B cell (primary cell): ENCODE measurements at regions not wholly inside any gene's neighbourhood (a gene's known extent, or its start where the extent isn't known, plus 50 kb on each side); places are given as distances from the start of the nearest gene placed in this dataset.

ENCODE experiments used
- ATAC-seq: fragments of 200-7000 bp; cut with Tn5 transposase; one replicate; pipeline ENCODE4 v1.10.0; 2021; ENCODE audit warnings: low read depth, mild to moderate bottlenecking, moderate number of reproducible peaks, moderate library complexity
- CTCF ChIA-PET: fragments of 350-600 bp; sonication (Branson Sonifier 250); formaldehyde crosslinking; loops from one replicate; lab custom pipeline; 2021; ENCODE audit warnings: antibody characterized with exemption, inconsistent platforms; lab: Charles Lee
- POLR2A ChIA-PET: fragments of 350-600 bp; sonication (Branson Sonifier 250); formaldehyde crosslinking; loops from one replicate; lab custom pipeline; 2021; ENCODE audit warnings: antibody characterized with exemption; lab: Charles Lee
- DNase-seq: peaks from one replicate; pipeline ENCODE4 v3.0.0; 2013
- H2AFZ ChIP-seq: 2 replicates; pipeline ENCODE4 v1.6.1; 2012; ENCODE audit warnings: mild to moderate bottlenecking, low read depth, low read length; ENCODE audit not compliant: insufficient read depth, poor library complexity, severe bottlenecking
- H3K27ac ChIP-seq, 2 donors: 1 replicate in 1 of 2; 2 replicates in 1 of 2; pipeline ENCODE4 v1.5.1; 2012 to 2013; ENCODE audit warnings: low read length in 2 of 2, mild to moderate bottlenecking in 2 of 2, moderate library complexity in 1 of 2
- H3K27me3 ChIP-seq, 4 experiments: fragments of 200-600 bp in 1 of 4; sonication (generic) in 1 of 4; replicated peaks in 1 of 4; 1 replicate in 2 of 4; 2 replicates in 2 of 4; pipeline versions ENCODE4 v1.6.1 to v1.7.0; 2013 to 2016; ENCODE audit warnings: low read length in 3 of 4, mild to moderate bottlenecking in 2 of 4, mixed read lengths in 1 of 4, moderate library complexity in 1 of 4; ENCODE audit not compliant: insufficient read depth in 4 of 4, control insufficient read depth in 3 of 4; ENCODE audit errors: control extremely low read depth in 1 of 4
- H3K36me3 ChIP-seq, 2 experiments: replicated peaks in 1 of 2; 1 replicate in 1 of 2; 2 replicates in 1 of 2; pipeline versions ENCODE4 v1.6.1 to v1.7.1; 2013; ENCODE audit warnings: low read length in 1 of 2; ENCODE audit not compliant: insufficient read depth in 2 of 2, control insufficient read depth in 1 of 2; ENCODE audit errors: control extremely low read depth in 1 of 2, extremely low read depth in 1 of 2
- H3K4me1 ChIP-seq, 2 donors: fragments of 200-600 bp in 1 of 2; sonication (generic) in 1 of 2; 1 replicate in 1 of 2; 2 replicates in 1 of 2; pipeline versions ENCODE4 v1.5.1 to v1.6.1; 2013 to 2017; ENCODE audit warnings: low read length in 2 of 2; ENCODE audit not compliant: control insufficient read depth in 2 of 2, insufficient read depth in 2 of 2
- H3K4me2 ChIP-seq: replicated peaks from 2 replicates; pipeline ENCODE3; 2012; ENCODE audit warnings: mild to moderate bottlenecking, low read depth, low read length; ENCODE audit not compliant: poor library complexity, severe bottlenecking
- H3K4me3 ChIP-seq, 5 experiments: fragments of 200-600 bp in 1 of 5; sonication (generic) in 1 of 5; 1 replicate in 3 of 5; 2 replicates in 2 of 5; pipeline versions ENCODE4 v1.5.1 to v1.7.0; 2011 to 2016; ENCODE audit warnings: low read length in 4 of 5, mild to moderate bottlenecking in 4 of 5, low read depth in 2 of 5, control low read depth in 1 of 5, moderate library complexity in 1 of 5; ENCODE audit not compliant: insufficient read depth in 1 of 5; ENCODE audit errors: control extremely low read depth in 1 of 5, extremely low read depth in 1 of 5
- H3K79me2 ChIP-seq: fragments of 200-600 bp; sonication (generic); one replicate; pipeline ENCODE4 v1.6.0; 2016; ENCODE audit warnings: low read length; ENCODE audit not compliant: control insufficient read depth, insufficient read depth
- H3K9ac ChIP-seq: fragments of 200-600 bp; sonication (generic); 2 replicates; pipeline ENCODE4 v1.6.1; 2017; ENCODE audit warnings: mild to moderate bottlenecking, low read length, moderate library complexity
- H3K9me3 ChIP-seq, 3 donors: one replicate each; pipeline versions ENCODE4 v1.6.1 to v1.7.1; 2013; ENCODE audit warnings: low read length in 2 of 3; ENCODE audit not compliant: control insufficient read depth in 2 of 3, insufficient read depth in 1 of 3; ENCODE audit errors: control extremely low read depth in 1 of 3
- H4K20me1 ChIP-seq: 2 replicates; pipeline ENCODE4 v1.6.0; 2012; ENCODE audit warnings: mild to moderate bottlenecking, low read length; ENCODE audit not compliant: insufficient read depth, control insufficient read depth, poor library complexity, severe bottlenecking
- H3K27ac Mint-ChIP-seq: one replicate; pipeline ENCODE4 v1.8.0; 2021; ENCODE audit warnings: mixed read lengths
- H3K27me3 Mint-ChIP-seq: one replicate; pipeline ENCODE4 v1.8.0; 2021; ENCODE audit warnings: mixed read lengths
- H3K4me1 Mint-ChIP-seq: one replicate; pipeline ENCODE4 v1.8.0; 2021; ENCODE audit warnings: mixed read lengths
- H3K4me3 Mint-ChIP-seq: one replicate; pipeline ENCODE4 v1.8.0; 2021; ENCODE audit warnings: mixed read lengths
- H3K9me3 Mint-ChIP-seq: one replicate; pipeline ENCODE4 v1.8.0; 2022; ENCODE audit warnings: mixed read lengths; ENCODE audit not compliant: insufficient read depth
- CTCF ChIP-seq: fragments of 200-600 bp; IDR thresholded peaks from one replicate; pipeline ENCODE4 v1.8.0; 2022; ENCODE audit warnings: antibody characterized with exemption, mild to moderate bottlenecking
- EZH2 ChIP-seq: IDR thresholded peaks from 2 replicates; pipeline ENCODE4 v1.6.1; 2012; ENCODE audit warnings: borderline replicate concordance, low read depth, mild to moderate bottlenecking, moderate library complexity, low read length; ENCODE audit not compliant: insufficient read depth, poor library complexity, severe bottlenecking
- WGBS: methylation state at CpG from one replicate; pipeline ENCODE4 v1.1.5; 2013; ENCODE audit warnings: missing lambda C conversion rate; ENCODE audit not compliant: insufficient coverage; 5-methylcytosine and 5-hydroxymethylcytosine counted together
- intact Hi-C: fragments of 100-400 bp; cut with micrococcal nuclease; formaldehyde crosslinking; loops from one replicate; pipeline ENCODE4 v1.10.0; 2022

- no peaks in the 10 kb centered on the region for H3K79me2 ChIP-seq
- no peak overlapping the region for H3K4me3 Mint-ChIP-seq
- no peak overlapping the region for H3K4me3 ChIP-seq
- no peak overlapping the region for H3K9ac ChIP-seq
- no peaks in the 10 kb centered on the region for H3K27me3 ChIP-seq
- no peaks in the 10 kb centered on the region for H3K4me1 ChIP-seq
- H3K4me1 Mint-ChIP-seq = no peaks in the 10 kb centered on the region
- DNase-seq (no peak), ATAC-seq (no peak)
- intact Hi-C loops = no loop called here
- peaks cover 0 to 26% (median 3%) of the 10 kb centered on the region in 3 donors for H3K9me3 ChIP-seq
- TF ChIP-seq EZH2 (no peak), CTCF (no peak)
- ChIA-PET CTCF (no interaction called here), POLR2A (no interaction called here)
- H4K20me1 ChIP-seq = no peaks in the 10 kb centered on the region
- no peak overlapping the region for H3K27ac Mint-ChIP-seq
- WGBS = 80% methylated on average over 5 of the region's 10 CpGs
- no peak overlapping the region for H3K4me2 ChIP-seq
- H3K27me3 Mint-ChIP-seq = no peaks in the 10 kb centered on the region
- H3K27ac ChIP-seq = no peak overlapping the region
- H3K9me3 Mint-ChIP-seq = peaks cover 17% of the 10 kb centered on the region
- H3K36me3 ChIP-seq = no peaks in the 10 kb centered on the region
- H2AFZ ChIP-seq = no peak overlapping the region
These were observed 832.6 kb upstream of the SLITRK5 start for GRCh38 chr13:86838411-86839120.

GRCh38 chr13:86839221-86839620, 832.0 kb upstream of the SLITRK5 start:
- ChIA-PET POLR2A (no interaction called here), CTCF (no interaction called here)
- no peak overlapping the region for H3K4me3 Mint-ChIP-seq
- no peak overlapping the region for H3K27ac Mint-ChIP-seq
- Histone ChIP-seq H3K9me3 (peaks cover 0 to 26% (median 3%) of the 10 kb centered on the region in 3 donors), H2AFZ (no peak overlapping the region), H3K9ac (no peak overlapping the region), H3K27ac (no peak overlapping the region), H3K4me3 (no peak overlapping the region), H3K79me2 (no peaks in the 10 kb centered on the region), H3K36me3 (no peaks in the 10 kb centered on the region), H4K20me1 (no peaks in the 10 kb centered on the region), H3K4me1 (no peaks in the 10 kb centered on the region), H3K27me3 (no peaks in the 10 kb centered on the region), H3K4me2 (no peak overlapping the region)
- peaks cover 17% of the 10 kb centered on the region for H3K9me3 Mint-ChIP-seq
- DNase-seq (no peak), ATAC-seq (no peak)
- intact Hi-C loops = no loop called here
- TF ChIP-seq CTCF = no peak
- no peak for TF ChIP-seq EZH2
- no peaks in the 10 kb centered on the region for H3K27me3 Mint-ChIP-seq
- 13% methylated on average over 6 of the region's 7 CpGs for WGBS
- H3K4me1 Mint-ChIP-seq = no peaks in the 10 kb centered on the region
